OCI-LY3 (cell line): ENCODE measurements at regions not wholly inside any gene's neighbourhood (a gene's known extent, or its start where the extent isn't known, plus 50 kb on each side); places are given as distances from the start of the nearest gene placed in this dataset.

ENCODE experiments used
- H2AFZ ChIP-seq: fragments of 200-600, 300-600 bp; shearing (Covaris generic); 2 replicates; pipeline ENCODE4 v1.6.0; 2014; ENCODE audit warnings: antibody characterized with exemption, low read depth, low read length
- H3K27ac ChIP-seq: fragments of 200-600, 300-600 bp; sonication (generic); 2 replicates; pipeline ENCODE4 v1.5.1; 2014; ENCODE audit warnings: mild to moderate bottlenecking, low read length, moderate library complexity, mixed read lengths
- H3K27me3 ChIP-seq: fragments of 200-600, 300-600 bp; sonication (generic); 2 replicates; pipeline ENCODE4 v1.6.1; 2014; ENCODE audit warnings: low read depth, low read length, mixed read lengths
- H3K36me3 ChIP-seq: fragments of 200-600, 300-600 bp; sonication (generic); replicated peaks from 2 replicates; pipeline ENCODE3; 2014; ENCODE audit warnings: low read depth, low read length, mixed read lengths
- H3K4me1 ChIP-seq: fragments of 300-600, 200-600 bp; sonication (generic); 2 replicates; pipeline ENCODE4 v1.6.1; 2014; ENCODE audit warnings: low read length, mixed read lengths
- H3K4me2 ChIP-seq: fragments of 200-600, 300-600 bp; sonication (generic); 2 replicates; pipeline ENCODE4 v1.6.1; 2014; ENCODE audit warnings: low read length, mixed read lengths
- H3K4me3 ChIP-seq: fragments of 300-600, 200-600 bp; sonication (generic); 2 replicates; pipeline ENCODE4 v1.5.1; 2014; ENCODE audit warnings: antibody characterized with exemption, mild to moderate bottlenecking, low read length, moderate library complexity
- H3K79me2 ChIP-seq: fragments of 300-600, 200-600 bp; shearing (Covaris generic); 2 replicates; pipeline ENCODE4 v1.6.1; 2014; ENCODE audit warnings: mild to moderate bottlenecking, low read length, mixed read lengths
- H3K9ac ChIP-seq: fragments of 300-600, 200-600 bp; shearing (Covaris generic); 2 replicates; pipeline ENCODE4 v1.6.0; 2014; ENCODE audit warnings: mild to moderate bottlenecking, low read length, moderate library complexity
- H3K9me3 ChIP-seq: fragments of 200-600, 300-600 bp; shearing (Covaris generic); 2 replicates; pipeline ENCODE4 v1.6.1; 2014; ENCODE audit warnings: low read length, mixed read lengths; ENCODE audit not compliant: insufficient read depth
- H4K20me1 ChIP-seq: fragments of 200-600, 300-600 bp; sonication (generic); 2 replicates; pipeline ENCODE4 v1.6.1; 2016; ENCODE audit warnings: low read length, mixed read lengths; ENCODE audit not compliant: insufficient read depth
- EZH2phosphoT487 ChIP-seq: fragments of 200-600 bp; shearing (Covaris generic); IDR thresholded peaks from 2 replicates; pipeline ENCODE4 v1.6.1; 2018; ENCODE audit warnings: antibody characterized with exemption, mixed run types, low read depth
- TF ChIP-seq, protein P1 (sequence below): fragments of 200-600, 300-600 bp; sonication (generic); IDR thresholded peaks from 2 replicates; pipeline ENCODE4 v1.5.1; 2014; ENCODE audit warnings: antibody characterized with exemption, low read length, low read depth

DNA sequence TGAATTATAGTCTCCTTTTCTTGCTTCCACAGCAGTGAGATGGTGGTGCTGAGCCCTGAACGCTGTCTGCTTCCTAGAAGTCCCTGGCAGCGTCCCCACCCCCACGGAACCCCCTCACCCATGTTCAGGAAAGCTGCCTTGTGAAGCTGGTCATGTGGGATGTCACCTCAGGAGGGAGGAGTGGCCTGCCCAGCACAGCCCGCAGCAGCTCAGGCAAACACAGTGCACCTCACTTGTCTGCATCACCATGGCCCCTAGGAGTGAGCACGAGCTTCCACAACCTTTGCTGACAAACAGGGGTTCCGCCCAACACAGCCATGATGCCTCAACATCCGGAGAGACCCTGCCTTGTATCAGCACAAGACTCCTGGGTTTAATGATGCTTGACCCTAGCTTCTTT lies 508.9 kb downstream of the RPS24 start:
- Histone ChIP-seq H3K79me2 (no peaks in the 10 kb centered on the region), H3K27me3 (peaks cover 6% of the 10 kb centered on the region; the same call in 1 of the 2 replicates), H3K9me3 (no peaks in the 10 kb centered on the region), H3K36me3 (no peaks in the 10 kb centered on the region), H3K4me2 (no peak overlapping the region), H3K4me3 (no peak overlapping the region), H3K9ac (no peak overlapping the region), H2AFZ (no peak overlapping the region), H3K4me1 (no peaks in the 10 kb centered on the region), H3K27ac (no peak overlapping the region), H4K20me1 (no peaks in the 10 kb centered on the region)
- TF ChIP-seq EZH2phosphoT487, result no peak
- TF ChIP-seq, protein P1, sequence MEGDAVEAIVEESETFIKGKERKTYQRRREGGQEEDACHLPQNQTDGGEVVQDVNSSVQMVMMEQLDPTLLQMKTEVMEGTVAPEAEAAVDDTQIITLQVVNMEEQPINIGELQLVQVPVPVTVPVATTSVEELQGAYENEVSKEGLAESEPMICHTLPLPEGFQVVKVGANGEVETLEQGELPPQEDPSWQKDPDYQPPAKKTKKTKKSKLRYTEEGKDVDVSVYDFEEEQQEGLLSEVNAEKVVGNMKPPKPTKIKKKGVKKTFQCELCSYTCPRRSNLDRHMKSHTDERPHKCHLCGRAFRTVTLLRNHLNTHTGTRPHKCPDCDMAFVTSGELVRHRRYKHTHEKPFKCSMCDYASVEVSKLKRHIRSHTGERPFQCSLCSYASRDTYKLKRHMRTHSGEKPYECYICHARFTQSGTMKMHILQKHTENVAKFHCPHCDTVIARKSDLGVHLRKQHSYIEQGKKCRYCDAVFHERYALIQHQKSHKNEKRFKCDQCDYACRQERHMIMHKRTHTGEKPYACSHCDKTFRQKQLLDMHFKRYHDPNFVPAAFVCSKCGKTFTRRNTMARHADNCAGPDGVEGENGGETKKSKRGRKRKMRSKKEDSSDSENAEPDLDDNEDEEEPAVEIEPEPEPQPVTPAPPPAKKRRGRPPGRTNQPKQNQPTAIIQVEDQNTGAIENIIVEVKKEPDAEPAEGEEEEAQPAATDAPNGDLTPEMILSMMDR, result no peak

DNA sequence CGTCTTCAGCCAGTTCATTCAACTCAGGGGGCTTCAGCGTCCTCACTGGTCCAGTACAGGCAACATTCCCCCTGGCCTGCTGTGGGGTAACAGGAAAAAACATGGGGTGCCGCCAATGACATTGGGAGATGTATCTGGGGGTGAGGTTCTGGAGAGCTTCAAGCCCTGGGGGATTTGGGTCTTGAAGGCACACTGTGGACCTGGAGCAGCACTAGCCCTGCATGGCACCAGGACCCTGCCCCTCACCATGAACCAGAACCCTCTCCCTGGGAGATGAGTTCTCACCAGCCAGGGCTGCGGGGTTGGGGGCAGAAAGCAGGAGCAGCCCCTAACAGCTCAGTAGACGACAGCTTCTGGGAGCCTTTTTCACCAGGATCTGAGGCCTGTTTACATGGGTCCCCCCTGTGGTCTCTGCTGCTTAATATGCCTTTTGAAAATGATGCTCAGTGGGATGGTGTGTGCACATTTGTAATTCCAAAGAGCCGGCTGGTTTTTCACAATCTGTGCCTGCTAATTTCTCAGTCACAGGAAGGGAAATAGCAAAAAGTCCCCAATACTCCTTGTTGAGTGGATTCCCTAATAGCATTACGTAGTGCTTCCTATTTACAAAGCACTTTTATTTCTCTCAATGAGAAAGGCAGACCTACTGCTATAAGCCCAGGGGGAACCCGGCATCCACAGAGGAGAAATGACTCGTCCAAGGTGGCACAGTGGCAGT lies 509.5 kb downstream of the RPS24 start:
- Histone ChIP-seq H3K9ac (no peak overlapping the region), H3K4me2 (no peak overlapping the region), H3K27me3 (peaks cover 11% of the 10 kb centered on the region; the same call in 1 of the 2 replicates), H3K27ac (no peak overlapping the region), H4K20me1 (no peaks in the 10 kb centered on the region), H3K4me1 (no peaks in the 10 kb centered on the region), H3K36me3 (no peaks in the 10 kb centered on the region), H3K9me3 (no peaks in the 10 kb centered on the region), H3K4me3 (no peak overlapping the region), H2AFZ (no peak overlapping the region), H3K79me2 (no peaks in the 10 kb centered on the region)
- TF ChIP-seq EZH2phosphoT487, result no peak
- TF ChIP-seq, protein P1, result no peak

DNA sequence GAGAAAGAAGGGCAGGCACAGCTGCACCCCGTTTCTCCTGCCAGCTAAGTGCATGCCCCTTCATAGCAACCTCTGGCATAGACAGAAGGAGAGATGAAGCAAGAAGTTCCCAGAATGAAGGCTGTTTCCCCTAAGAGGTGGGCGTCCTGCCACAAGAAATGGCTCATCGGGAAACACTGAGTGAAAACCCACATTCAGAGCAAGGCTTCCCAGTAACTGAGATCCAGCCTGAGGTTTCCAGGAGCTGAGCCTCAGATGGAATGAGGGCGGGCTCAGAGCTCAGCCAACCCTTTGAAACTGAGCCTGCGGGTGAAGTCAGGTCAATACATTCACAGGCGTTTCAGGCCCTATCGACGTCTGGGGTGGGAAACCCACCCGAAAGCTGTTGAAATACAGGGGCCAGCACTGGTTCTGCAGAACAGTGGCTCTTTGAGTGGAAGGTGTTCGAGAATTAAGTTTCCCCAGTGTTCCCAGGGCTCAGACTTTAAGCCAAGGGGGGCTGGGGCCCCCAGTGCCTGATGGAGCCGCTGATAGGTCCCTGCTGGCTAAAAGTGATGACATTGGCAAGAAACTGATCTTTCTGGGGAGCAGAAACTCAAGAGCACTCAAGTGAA lies 510.2 kb downstream of the RPS24 start:
- Histone ChIP-seq H3K27ac (no peak overlapping the region), H3K9ac (no peak overlapping the region)

DNA sequence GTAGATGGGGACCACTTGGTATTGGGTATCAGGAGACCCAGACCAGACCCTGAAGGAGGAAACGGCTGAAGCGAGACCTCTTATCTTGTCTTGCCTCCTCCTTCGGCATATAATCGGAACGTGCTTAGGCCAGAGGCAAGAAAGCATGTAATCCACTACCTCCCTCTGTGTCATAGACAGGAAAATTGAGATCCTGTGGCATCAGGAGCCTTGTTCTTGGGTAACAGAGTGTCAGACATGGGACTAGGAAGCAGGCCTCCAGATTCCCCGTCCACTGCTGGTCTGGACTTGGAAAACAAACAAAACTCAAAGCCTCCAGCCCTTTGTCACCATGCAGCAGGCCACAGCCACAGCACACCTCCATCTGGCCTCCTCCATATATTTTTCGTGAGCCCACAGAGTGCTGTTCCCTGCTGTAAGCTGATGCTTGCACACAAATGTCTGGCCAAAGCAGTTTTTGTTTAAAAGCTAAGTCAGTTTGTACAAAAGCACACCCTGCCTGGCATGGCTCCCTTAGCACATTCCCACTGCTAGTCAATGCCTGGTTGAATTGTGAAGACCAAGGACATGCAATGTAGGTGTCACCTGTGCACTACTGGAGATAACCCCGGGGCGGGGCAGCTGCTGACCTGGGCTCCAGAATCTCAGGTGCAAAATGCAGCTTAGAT lies 510.9 kb downstream of the RPS24 start:
- TF ChIP-seq, protein P1, result no peak
- TF ChIP-seq EZH2phosphoT487, result no peak
- Histone ChIP-seq H4K20me1 (no peaks in the 10 kb centered on the region), H2AFZ (no peak overlapping the region), H3K27ac (no peak overlapping the region), H3K27me3 (peaks cover 10% of the 10 kb centered on the region; the same call in 1 of the 2 replicates), H3K79me2 (no peaks in the 10 kb centered on the region), H3K4me3 (no peak overlapping the region), H3K4me1 (no peaks in the 10 kb centered on the region), H3K4me2 (no peak overlapping the region), H3K9me3 (no peaks in the 10 kb centered on the region), H3K36me3 (no peaks in the 10 kb centered on the region), H3K9ac (no peak overlapping the region)

More for the DNA sequence above, 510.2 kb downstream of the RPS24 start:
- no peak overlapping the region for H3K4me2 ChIP-seq
- no peak overlapping the region for H3K4me3 ChIP-seq
- TF ChIP-seq, protein P1, result no peak
- TF ChIP-seq EZH2phosphoT487, result no peak
- no peaks in the 10 kb centered on the region for H3K79me2 ChIP-seq
- peaks cover 12% of the 10 kb centered on the region; the same call in 1 of the 2 replicates for H3K27me3 ChIP-seq
- no peaks in the 10 kb centered on the region for H3K9me3 ChIP-seq
- no peaks in the 10 kb centered on the region for H3K36me3 ChIP-seq
- H4K20me1 ChIP-seq, result no peaks in the 10 kb centered on the region
- H3K4me1 ChIP-seq, result no peaks in the 10 kb centered on the region
- no peak overlapping the region for H2AFZ ChIP-seq
